ENCODE measurements at regions not wholly inside any gene's neighbourhood (a gene's known extent, or its start where the extent isn't known, plus 50 kb on each side); places are given as distances from the start of the nearest gene placed in this dataset.
"Not testable (repeated sequence)": the region's sequence is repeated elsewhere in the genome, so short reads cannot be mapped to it uniquely, and the experiment has no call there.

DNA sequence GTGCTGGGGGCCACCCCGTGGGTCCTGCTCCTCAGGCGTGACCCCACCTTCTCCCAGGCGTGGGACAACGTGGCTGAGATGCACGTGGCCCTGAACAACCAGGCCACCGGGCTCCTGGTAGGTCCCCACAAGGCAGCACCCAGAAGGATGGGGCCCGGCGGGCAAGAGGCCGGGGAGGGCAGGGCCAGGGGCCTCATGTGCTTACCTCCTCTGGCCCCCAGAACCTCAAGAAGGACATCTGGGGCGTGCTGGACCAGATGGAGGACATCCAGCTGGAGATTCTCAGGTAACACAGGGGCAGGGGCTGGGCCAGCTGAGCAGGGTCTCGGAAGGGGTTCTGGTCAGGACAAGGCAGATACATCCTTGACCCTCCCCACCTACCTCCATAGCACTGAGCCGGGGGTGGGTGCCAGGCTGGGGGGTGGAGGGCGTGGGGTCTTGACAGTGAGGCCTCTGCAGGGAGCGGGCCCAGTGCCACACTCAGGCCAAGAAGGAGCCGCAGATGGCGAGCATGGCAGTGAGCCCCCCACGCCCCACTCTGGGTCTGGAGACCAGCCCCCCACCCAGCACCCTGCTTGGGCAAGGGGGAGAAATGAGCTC is 186.3 kb downstream of the IGLL1 start:
- TF ChIP-seq, protein P1, sequence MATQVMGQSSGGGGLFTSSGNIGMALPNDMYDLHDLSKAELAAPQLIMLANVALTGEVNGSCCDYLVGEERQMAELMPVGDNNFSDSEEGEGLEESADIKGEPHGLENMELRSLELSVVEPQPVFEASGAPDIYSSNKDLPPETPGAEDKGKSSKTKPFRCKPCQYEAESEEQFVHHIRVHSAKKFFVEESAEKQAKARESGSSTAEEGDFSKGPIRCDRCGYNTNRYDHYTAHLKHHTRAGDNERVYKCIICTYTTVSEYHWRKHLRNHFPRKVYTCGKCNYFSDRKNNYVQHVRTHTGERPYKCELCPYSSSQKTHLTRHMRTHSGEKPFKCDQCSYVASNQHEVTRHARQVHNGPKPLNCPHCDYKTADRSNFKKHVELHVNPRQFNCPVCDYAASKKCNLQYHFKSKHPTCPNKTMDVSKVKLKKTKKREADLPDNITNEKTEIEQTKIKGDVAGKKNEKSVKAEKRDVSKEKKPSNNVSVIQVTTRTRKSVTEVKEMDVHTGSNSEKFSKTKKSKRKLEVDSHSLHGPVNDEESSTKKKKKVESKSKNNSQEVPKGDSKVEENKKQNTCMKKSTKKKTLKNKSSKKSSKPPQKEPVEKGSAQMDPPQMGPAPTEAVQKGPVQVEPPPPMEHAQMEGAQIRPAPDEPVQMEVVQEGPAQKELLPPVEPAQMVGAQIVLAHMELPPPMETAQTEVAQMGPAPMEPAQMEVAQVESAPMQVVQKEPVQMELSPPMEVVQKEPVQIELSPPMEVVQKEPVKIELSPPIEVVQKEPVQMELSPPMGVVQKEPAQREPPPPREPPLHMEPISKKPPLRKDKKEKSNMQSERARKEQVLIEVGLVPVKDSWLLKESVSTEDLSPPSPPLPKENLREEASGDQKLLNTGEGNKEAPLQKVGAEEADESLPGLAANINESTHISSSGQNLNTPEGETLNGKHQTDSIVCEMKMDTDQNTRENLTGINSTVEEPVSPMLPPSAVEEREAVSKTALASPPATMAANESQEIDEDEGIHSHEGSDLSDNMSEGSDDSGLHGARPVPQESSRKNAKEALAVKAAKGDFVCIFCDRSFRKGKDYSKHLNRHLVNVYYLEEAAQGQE (IDR thresholded peaks at IDR 0.05; ENCODE audit: low read depth), result no peak
- TF ChIP-seq SIN3A (IDR thresholded peaks at IDR 0.05; ENCODE audit: low read depth) (no peak), FOSL1 (IDR thresholded peaks at IDR 0.05; ENCODE audit: low read depth) (no peak), ATF3 (IDR thresholded peaks at IDR 0.05) (no peak), CEBPB (IDR thresholded peaks at IDR 0.05; ENCODE audit: low read depth) (no peak), YY1 (IDR thresholded peaks at IDR 0.05; ENCODE audit: extremely low read depth, insufficient replicate concordance, low read depth, low read length) (no peak)
- no peaks in the 10 kb centered on the region for H3K27me3 ChIP-seq (ENCODE audit: insufficient read depth, low read length)
- intact Hi-C loops (cut with micrococcal nuclease), result no loop called here
- BruUV-seq (replicated peaks), result no TSS peak
- ATAC-seq (no peak), DNase-seq (ENCODE audit: low read depth, low spot score) (no peak)
- no peak overlapping the region for H3K4me3 ChIP-seq (replicated peaks in 1 of 2; ENCODE audit: low read depth in 1 of 2, low read length in 2 of 2)
- RAD21 ChIA-PET (ENCODE audit: low non-redundant PET in 1 of 2, low total read pairs in 2 of 2, uncharacterized antibody in 2 of 2, unreplicated experiment in 2 of 2), result no interaction called here
- no peaks in the 10 kb centered on the region for H3K36me3 ChIP-seq (ENCODE audit: control insufficient read depth in 1 of 2, insufficient read depth in 2 of 2, low read length in 2 of 2)
- no peaks in the 10 kb centered on the region for H3K9me3 ChIP-seq (ENCODE audit: control insufficient read depth in 1 of 2, insufficient read depth in 1 of 2, low read depth in 1 of 2, low read length in 2 of 2)
- H4K20me1 ChIP-seq (ENCODE audit: insufficient read depth), result no peaks in the 10 kb centered on the region
- no peak overlapping the region for H3K9ac ChIP-seq (ENCODE audit: low read length)
- H2AFZ ChIP-seq (ENCODE audit: low read depth, low read length, poor library complexity, severe bottlenecking), result no peak overlapping the region
- POLR2A ChIA-PET, result no interaction called here
- H3K4me1 ChIP-seq (ENCODE audit: control insufficient read depth in 1 of 2, insufficient read depth in 2 of 2, low read length in 2 of 2), result no peaks in the 10 kb centered on the region
- no peak overlapping the region for H3K4me2 ChIP-seq (ENCODE audit: low read length)
- H3K27ac ChIP-seq (ENCODE audit: low read depth, low read length), result no peak overlapping the region
- H3K9me2 ChIP-seq (ENCODE audit: insufficient read depth), result no peaks in the 10 kb centered on the region
- H3K79me2 ChIP-seq (ENCODE audit: insufficient read depth, low read length), result no peaks in the 10 kb centered on the region
- CTCF ChIA-PET, result no interaction called here

- not testable (repeated sequence) for H2AFZ ChIP-seq (ENCODE audit: low read depth, low read length, poor library complexity, severe bottlenecking)
These were observed 186.9 kb downstream of the IGLL1 start for GRCh38 chr22:23393199-23393598.

More at GRCh38 chr22:23393199-23393598, 186.9 kb downstream of the IGLL1 start:
- H3K36me3 ChIP-seq (ENCODE audit: control insufficient read depth in 1 of 2, insufficient read depth in 2 of 2, low read length in 2 of 2); POLR2A ChIA-PET; H3K27me3 ChIP-seq (ENCODE audit: insufficient read depth, low read length); RAD21 ChIA-PET (ENCODE audit: low non-redundant PET in 1 of 2, low total read pairs in 2 of 2, uncharacterized antibody in 2 of 2, unreplicated experiment in 2 of 2); H3K79me2 ChIP-seq (ENCODE audit: insufficient read depth, low read length); H3K4me3 ChIP-seq (replicated peaks in 1 of 2; ENCODE audit: low read depth in 1 of 2, low read length in 2 of 2); H3K4me1 ChIP-seq (ENCODE audit: control insufficient read depth in 1 of 2, insufficient read depth in 2 of 2, low read length in 2 of 2); BruUV-seq (replicated peaks); H3K4me2 ChIP-seq (ENCODE audit: low read length); intact Hi-C loops (cut with micrococcal nuclease); CTCF ChIA-PET; H3K9me2 ChIP-seq (ENCODE audit: insufficient read depth); H4K20me1 ChIP-seq (ENCODE audit: insufficient read depth); H3K9ac ChIP-seq (ENCODE audit: low read length); H3K9me3 ChIP-seq (ENCODE audit: control insufficient read depth in 1 of 2, insufficient read depth in 1 of 2, low read depth in 1 of 2, low read length in 2 of 2); DNase-seq (ENCODE audit: low read depth, low spot score); H3K27ac ChIP-seq (ENCODE audit: low read depth, low read length); ATAC-seq: not testable (repeated sequence)
